SU-DHL-6 (cell line): ENCODE measurements at regions not wholly inside any gene's neighbourhood (a gene's known extent, or its start where the extent isn't known, plus 50 kb on each side); places are given as distances from the start of the nearest gene placed in this dataset.

Source experiments
- H2AFZ ChIP-seq: fragments of 200-600 bp; sonication (generic); 2 replicates; pipeline ENCODE4 v1.6.1; 2014; ENCODE audit warnings: low read depth, mild to moderate bottlenecking, moderate library complexity, mixed read lengths, antibody characterized with exemption, low read length; ENCODE audit not compliant: severe bottlenecking
- H3F3A ChIP-seq: fragments of 200-600 bp; shearing (Covaris generic); 2 replicates; pipeline ENCODE4 v1.6.0; 2016; ENCODE audit warnings: antibody characterized with exemption, mild to moderate bottlenecking; ENCODE audit not compliant: insufficient read depth
- H3K27ac ChIP-seq: fragments of 200-600 bp; sonication (generic); 2 replicates; pipeline ENCODE4 v1.5.1; 2016; ENCODE audit warnings: low read depth, mild to moderate bottlenecking, low read length, moderate library complexity, mixed read lengths
- H3K27me3 ChIP-seq: fragments of 200-600 bp; sonication (generic), shearing (Covaris generic); 2 replicates; pipeline ENCODE4 v1.6.0; 2014; ENCODE audit warnings: mild to moderate bottlenecking, low read length
- H3K36me3 ChIP-seq: fragments of 200-600 bp; sonication (generic); 2 replicates; pipeline ENCODE4 v1.6.1; 2014; ENCODE audit warnings: mild to moderate bottlenecking, low read length, mixed read lengths
- H3K4me2 ChIP-seq: fragments of 300-600, 200-600 bp; shearing (Covaris generic), sonication (generic); 2 replicates; pipeline ENCODE4 v1.6.0; 2014; ENCODE audit warnings: low read length, low read depth, mild to moderate bottlenecking; ENCODE audit not compliant: poor library complexity, severe bottlenecking
- H3K4me3 ChIP-seq: fragments of 200-600 bp; sonication (generic); 2 replicates; pipeline ENCODE4 v1.5.1; 2014; ENCODE audit warnings: antibody characterized with exemption, low read length, mild to moderate bottlenecking, mixed read lengths; ENCODE audit not compliant: insufficient read depth, poor library complexity, severe bottlenecking
- H3K79me2 ChIP-seq: fragments of 200-600 bp; sonication (generic); 2 replicates; pipeline ENCODE4 v1.6.1; 2014; ENCODE audit warnings: mild to moderate bottlenecking, low read length, moderate library complexity; ENCODE audit not compliant: insufficient read depth
- H3K9ac ChIP-seq: fragments of 200-600 bp; sonication (generic); 2 replicates; pipeline ENCODE4 v1.7.0; 2014; ENCODE audit warnings: mild to moderate bottlenecking, low read length
- H3K9me2 ChIP-seq: fragments of 200-600 bp; sonication (generic); replicated peaks from 2 replicates; pipeline ENCODE4 v1.6.1; 2014; ENCODE audit warnings: low read length; ENCODE audit not compliant: insufficient read depth
- H3K9me3 ChIP-seq: fragments of 200-600 bp; sonication (generic); 2 replicates; pipeline ENCODE4 v1.6.1; 2014; ENCODE audit warnings: low read length, mixed read lengths; ENCODE audit not compliant: insufficient read depth
- H4K20me1 ChIP-seq: fragments of 200-600 bp; sonication (generic); 2 replicates; pipeline ENCODE4 v1.6.1; 2014; ENCODE audit warnings: low read depth, mild to moderate bottlenecking, antibody characterized with exemption, low read length, moderate library complexity, mixed read lengths
- EZH2phosphoT487 ChIP-seq: fragments of 200-600 bp; sonication (generic), shearing (Covaris generic); conservative IDR thresholded peaks from 2 replicates; pipeline ENCODE4 v1.6.1; 2018; ENCODE audit warnings: mild to moderate bottlenecking, antibody characterized with exemption, low read length, moderate library complexity, mixed read lengths
- TF ChIP-seq, protein P1 (sequence below): fragments of 200-600 bp; sonication (generic); IDR thresholded peaks from one replicate; pipeline ENCODE4 v1.5.1; 2017; ENCODE audit warnings: antibody characterized with exemption, mild to moderate bottlenecking, low read length, moderate library complexity; ENCODE audit not compliant: insufficient read depth, poor library complexity, severe bottlenecking

DNA sequence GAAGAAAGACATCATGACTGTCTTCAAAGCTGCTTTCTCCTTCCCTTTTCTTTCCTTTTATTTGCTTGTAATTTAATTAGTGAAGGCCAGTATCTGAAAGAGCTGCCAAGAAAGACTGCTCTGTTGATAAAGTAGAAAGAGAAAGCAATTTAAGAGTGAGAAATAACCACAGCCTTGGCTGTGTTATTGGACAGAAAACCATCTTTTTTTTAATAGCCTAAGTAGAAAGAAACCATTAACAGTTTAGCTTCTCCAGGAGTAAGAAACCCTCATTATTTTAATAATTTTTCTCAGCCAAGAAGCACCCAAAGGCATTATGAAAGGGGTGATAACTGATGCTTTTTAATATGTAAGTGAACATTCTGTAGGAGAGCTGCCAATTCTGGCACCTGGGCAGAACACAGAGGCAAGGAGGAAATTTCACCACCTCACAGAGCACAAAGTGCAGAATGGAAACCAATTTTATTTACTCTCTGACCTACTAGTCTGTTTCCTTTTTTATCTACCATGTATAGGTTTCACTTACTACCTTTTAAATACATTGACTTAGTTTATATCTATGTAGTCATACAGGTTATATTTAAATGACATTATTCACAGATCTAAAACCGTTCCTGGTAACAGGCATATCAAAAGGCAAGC, 703.2 kb downstream of the MRPL39 start:
- Histone ChIP-seq H3K4me3 (no peak overlapping the region), H3K36me3 (no peaks in the 10 kb centered on the region), H3K9ac (no peak overlapping the region), H3K9me2 (no peaks in the 10 kb centered on the region), H3K79me2 (no peaks in the 10 kb centered on the region), H3K9me3 (no peaks in the 10 kb centered on the region), H3K27me3 (no peaks in the 10 kb centered on the region), H3K27ac (no peak overlapping the region), H4K20me1 (no peaks in the 10 kb centered on the region), H3K4me2 (no peak overlapping the region), H2AFZ (peak overlapping the region; percentile 24), H3F3A (no peaks in the 10 kb centered on the region)
- TF ChIP-seq, protein P1, sequence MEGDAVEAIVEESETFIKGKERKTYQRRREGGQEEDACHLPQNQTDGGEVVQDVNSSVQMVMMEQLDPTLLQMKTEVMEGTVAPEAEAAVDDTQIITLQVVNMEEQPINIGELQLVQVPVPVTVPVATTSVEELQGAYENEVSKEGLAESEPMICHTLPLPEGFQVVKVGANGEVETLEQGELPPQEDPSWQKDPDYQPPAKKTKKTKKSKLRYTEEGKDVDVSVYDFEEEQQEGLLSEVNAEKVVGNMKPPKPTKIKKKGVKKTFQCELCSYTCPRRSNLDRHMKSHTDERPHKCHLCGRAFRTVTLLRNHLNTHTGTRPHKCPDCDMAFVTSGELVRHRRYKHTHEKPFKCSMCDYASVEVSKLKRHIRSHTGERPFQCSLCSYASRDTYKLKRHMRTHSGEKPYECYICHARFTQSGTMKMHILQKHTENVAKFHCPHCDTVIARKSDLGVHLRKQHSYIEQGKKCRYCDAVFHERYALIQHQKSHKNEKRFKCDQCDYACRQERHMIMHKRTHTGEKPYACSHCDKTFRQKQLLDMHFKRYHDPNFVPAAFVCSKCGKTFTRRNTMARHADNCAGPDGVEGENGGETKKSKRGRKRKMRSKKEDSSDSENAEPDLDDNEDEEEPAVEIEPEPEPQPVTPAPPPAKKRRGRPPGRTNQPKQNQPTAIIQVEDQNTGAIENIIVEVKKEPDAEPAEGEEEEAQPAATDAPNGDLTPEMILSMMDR = no peak
- no peak for TF ChIP-seq EZH2phosphoT487

DNA sequence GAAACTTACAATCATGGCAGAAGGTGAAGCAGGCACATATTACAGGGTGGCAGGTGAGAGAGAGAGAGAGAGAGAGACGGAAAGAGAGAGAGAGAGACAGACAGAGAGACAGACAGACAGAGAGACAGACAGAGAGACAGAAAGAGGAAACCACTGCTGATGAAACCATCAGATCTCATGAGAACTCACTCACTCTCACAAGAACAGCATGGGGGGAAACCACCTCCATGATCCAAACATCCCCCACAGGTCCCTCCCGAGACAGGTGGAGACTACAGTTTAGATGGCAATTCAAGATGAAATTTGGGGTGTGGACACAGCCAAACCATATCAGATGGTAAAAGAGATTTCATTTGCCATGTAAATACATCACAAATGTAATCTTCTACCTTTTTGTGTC, 708.1 kb downstream of the MRPL39 start:
- H3K4me2 ChIP-seq = no peak overlapping the region
- H3K9me2 ChIP-seq = no peaks in the 10 kb centered on the region
- H4K20me1 ChIP-seq = no peaks in the 10 kb centered on the region
- no peaks in the 10 kb centered on the region for H3F3A ChIP-seq
- H3K9me3 ChIP-seq = no peaks in the 10 kb centered on the region
- peak overlapping the region; percentile 46 for H2AFZ ChIP-seq
- TF ChIP-seq, protein P1 = no peak
- TF ChIP-seq EZH2phosphoT487 = no peak
- H3K27ac ChIP-seq = no peak overlapping the region
- no peaks in the 10 kb centered on the region for H3K79me2 ChIP-seq
- no peaks in the 10 kb centered on the region for H3K36me3 ChIP-seq
- no peak overlapping the region for H3K9ac ChIP-seq
- no peaks in the 10 kb centered on the region for H3K27me3 ChIP-seq
- H3K4me3 ChIP-seq = no peak overlapping the region

DNA sequence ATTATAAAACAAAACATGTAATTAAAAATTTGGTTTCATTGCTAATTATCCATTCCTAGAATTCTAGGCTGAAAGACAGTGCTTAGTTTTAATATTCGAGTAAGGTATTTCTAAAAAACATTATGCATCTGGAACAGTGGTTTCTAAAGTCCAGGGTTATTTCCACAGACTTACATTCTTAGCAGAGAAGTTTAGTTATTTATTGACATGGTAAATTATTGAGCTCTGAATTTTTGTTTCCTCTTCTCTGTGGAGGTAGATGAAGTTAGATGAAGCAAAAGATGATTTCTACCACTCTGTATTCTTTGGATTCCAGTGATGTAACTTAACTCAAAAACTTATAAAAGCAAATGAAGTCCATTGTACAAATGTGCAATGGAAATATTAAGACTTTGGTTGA, 709.4 kb downstream of the MRPL39 start:
- H4K20me1 ChIP-seq = no peaks in the 10 kb centered on the region
- no peaks in the 10 kb centered on the region for H3K79me2 ChIP-seq
- H3K36me3 ChIP-seq = no peaks in the 10 kb centered on the region
- no peak overlapping the region for H3K9ac ChIP-seq
- no peak overlapping the region for H3K4me3 ChIP-seq
- TF ChIP-seq EZH2phosphoT487 = no peak
- TF ChIP-seq, protein P1 = no peak
- H3F3A ChIP-seq = no peaks in the 10 kb centered on the region
- no peaks in the 10 kb centered on the region for H3K9me3 ChIP-seq
- no peak overlapping the region for H3K27ac ChIP-seq
- H3K27me3 ChIP-seq = no peaks in the 10 kb centered on the region
- no peak overlapping the region for H3K4me2 ChIP-seq
- H3K9me2 ChIP-seq = no peaks in the 10 kb centered on the region
- peak overlapping the region; percentile 12 for H2AFZ ChIP-seq

DNA sequence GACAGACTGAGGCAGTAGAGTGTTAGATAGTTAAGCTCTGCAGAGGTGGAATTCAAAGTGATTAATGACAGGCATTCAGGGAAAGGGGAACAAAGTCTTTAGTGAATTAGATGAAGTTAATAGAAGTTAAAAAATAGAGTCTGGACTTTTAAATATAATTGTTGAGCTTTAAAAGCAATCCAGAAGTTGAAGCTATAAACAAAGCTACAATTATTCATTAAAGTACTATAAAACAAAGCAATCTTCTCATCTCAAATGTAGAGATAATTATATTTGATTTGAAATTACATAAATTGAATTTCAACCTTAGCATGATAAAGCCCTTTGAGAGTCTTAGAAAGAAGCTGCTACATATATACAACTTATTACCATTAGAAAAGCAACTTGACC, 710.6 kb downstream of the MRPL39 start:
- no peak overlapping the region for H3K9ac ChIP-seq
- no peaks in the 10 kb centered on the region for H3K36me3 ChIP-seq
- no peak overlapping the region for H3K4me2 ChIP-seq
- H2AFZ ChIP-seq = peak overlapping the region; percentile 73
- no peak overlapping the region for H3K4me3 ChIP-seq
- no peak overlapping the region for H3K27ac ChIP-seq
- no peaks in the 10 kb centered on the region for H3K27me3 ChIP-seq
- no peaks in the 10 kb centered on the region for H3K79me2 ChIP-seq
- no peaks in the 10 kb centered on the region for H3K9me3 ChIP-seq
- TF ChIP-seq, protein P1 = no peak
- TF ChIP-seq EZH2phosphoT487 = no peak
- no peaks in the 10 kb centered on the region for H3K9me2 ChIP-seq
- H3F3A ChIP-seq = no peaks in the 10 kb centered on the region
- H4K20me1 ChIP-seq = no peaks in the 10 kb centered on the region
